Erythroblast (primary cell): ENCODE measurements at regions not wholly inside any gene's neighbourhood (a gene's known extent, or its start where the extent isn't known, plus 50 kb on each side); places are given as distances from the start of the nearest gene placed in this dataset.

Experiments
- GATA1 ChIP-seq: IDR thresholded peaks from 2 replicates; pipeline ENCODE4 v1.6.1; 2011; ENCODE audit warnings: low read depth, mild to moderate bottlenecking, control low read depth, low read length, moderate library complexity
- POLR2A ChIP-seq: IDR thresholded peaks from 2 replicates; pipeline ENCODE4 v1.6.1; 2011; ENCODE audit warnings: mild to moderate bottlenecking, low read length

GRCh38 chr3:25335356-25335755 lies 92.7 kb upstream of the RARB start:
- TF ChIP-seq POLR2A (no peak), GATA1 (no peak)
